ENCODE measurements at regions not wholly inside any gene's neighbourhood (a gene's known extent, or its start where the extent isn't known, plus 50 kb on each side); places are given as distances from the start of the nearest gene placed in this dataset.
"Not testable (repeated sequence)": the region's sequence is repeated elsewhere in the genome, so short reads cannot be mapped to it uniquely, and the experiment has no call there.

DNA sequence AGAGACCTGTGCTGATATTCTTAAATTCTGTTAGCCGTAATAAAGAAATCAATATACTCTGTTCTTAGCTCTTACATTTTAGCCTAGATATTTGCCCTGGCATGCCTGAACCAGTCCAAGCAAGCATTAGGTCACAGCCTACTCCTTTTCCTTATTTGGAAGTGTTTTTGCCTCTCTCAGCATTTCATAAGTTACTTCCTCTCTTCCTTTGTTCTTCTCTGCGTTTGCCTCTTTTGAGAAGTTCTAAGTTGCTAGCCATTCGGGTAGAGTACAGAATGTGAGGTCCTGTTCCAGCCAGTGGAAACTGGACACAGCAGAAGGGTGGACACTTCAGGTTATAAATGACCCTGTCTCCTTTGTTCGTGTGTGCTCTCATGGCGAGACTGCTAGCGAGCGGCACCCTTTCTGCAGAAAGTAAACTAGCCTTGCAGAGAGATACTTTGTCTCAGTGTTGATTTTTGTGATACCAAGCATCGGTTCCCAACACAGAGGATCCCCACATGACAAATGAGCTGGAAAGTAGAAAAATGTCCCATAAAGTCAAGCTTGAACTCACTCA lies 75.0 kb upstream of the FAM153A start:
- not testable (repeated sequence) for DNase-seq (ENCODE audit: low read depth in 3 of 3)

- not testable (repeated sequence) for DNase-seq (ENCODE audit: low read depth in 3 of 3)
These were observed 73.8 kb upstream of the FAM153A start for GRCh38 chr5:177856474-177856873.

DNA sequence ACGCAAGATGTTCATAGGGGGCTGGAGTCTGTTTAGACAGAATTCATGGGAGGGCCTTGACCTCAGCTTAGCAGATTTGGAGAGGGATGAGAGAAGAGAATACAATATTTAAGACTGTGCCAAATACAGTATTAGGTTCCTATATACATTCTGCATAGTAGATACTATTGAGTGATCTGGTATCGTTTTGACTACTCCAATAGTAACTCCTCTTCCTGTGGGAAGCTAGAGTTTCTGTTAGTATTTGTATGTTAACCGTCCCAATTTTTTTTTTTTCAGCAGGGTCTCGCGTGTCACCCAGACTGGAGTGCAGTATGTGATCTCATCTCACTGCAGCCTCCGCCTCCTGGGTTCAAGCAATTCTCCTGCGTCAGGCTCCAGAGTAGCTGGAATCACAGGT lies 65.2 kb upstream of the FAM153A start:
- not testable (repeated sequence) for DNase-seq (ENCODE audit: low read depth in 3 of 3)

DNA sequence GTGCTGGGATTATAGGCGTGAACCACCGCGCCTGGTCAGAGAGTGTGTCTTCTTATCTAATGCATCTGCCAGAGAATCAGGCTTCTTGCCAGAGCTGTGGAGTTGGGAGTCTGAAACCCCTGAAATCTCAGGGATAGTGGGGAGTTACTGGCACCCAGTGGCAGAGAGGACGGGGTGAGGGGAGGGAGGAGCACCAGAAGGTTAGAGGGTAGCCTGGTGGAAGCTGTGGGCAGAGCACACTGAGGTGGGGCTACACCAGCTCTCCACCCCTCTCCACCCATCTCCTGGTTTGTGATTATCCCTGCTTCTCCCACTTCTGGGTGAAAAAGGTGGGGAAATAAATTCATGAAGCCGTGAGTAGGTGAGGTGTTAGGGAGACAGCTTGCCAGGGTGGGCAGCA lies 63.9 kb upstream of the FAM153A start:
- DNase-seq (ENCODE audit: low read depth in 3 of 3): not testable (repeated sequence)

DNA sequence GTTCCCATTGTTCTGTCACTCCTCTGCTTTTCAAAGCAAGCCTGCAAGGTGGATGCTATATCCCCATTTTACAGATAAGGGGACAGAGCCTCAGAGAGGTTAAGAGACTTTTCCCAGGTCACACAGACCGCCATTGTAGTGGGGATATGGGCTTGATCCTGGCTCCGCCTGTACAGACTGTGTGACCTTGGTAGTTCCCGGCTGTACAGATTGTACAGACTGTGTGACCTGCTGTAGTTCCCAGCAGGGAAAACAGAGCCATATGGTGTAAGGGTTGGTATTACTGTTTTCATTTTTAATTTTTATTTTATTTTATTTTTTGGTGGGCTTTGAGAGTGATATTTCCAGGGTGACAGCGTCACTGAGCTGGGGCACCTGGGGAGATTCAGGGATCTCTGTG lies 63.2 kb upstream of the FAM153A start:
- DNase-seq (ENCODE audit: low read depth in 3 of 3): not testable (repeated sequence)

DNA sequence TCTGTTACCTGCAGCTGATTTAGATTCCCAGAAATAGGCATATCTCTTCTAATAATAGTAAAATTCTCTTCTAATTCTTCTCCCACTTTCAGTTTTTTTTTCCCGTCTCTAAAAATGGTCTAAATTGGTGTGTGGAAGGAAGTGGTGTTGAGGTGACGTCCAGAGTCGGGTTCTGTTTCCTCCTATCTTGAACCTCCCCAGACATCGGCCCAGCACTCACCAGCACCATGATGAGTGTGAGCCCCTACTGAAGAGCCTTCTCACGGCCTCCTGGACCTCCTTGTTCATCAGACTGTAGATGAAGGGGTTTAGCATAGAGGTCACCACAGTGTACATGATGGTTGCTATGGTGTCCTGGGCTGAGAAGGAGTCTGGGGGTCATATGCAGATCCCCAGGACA lies 53.5 kb upstream of the FAM153A start:
- DNase-seq (ENCODE audit: low read depth in 3 of 3): not testable (repeated sequence)
